RWPE2 (cell line): ENCODE measurements at regions not wholly inside any gene's neighbourhood (a gene's known extent, or its start where the extent isn't known, plus 50 kb on each side); places are given as distances from the start of the nearest gene placed in this dataset.
"Not testable (repeated sequence)": the region's sequence is repeated elsewhere in the genome, so short reads cannot be mapped to it uniquely, and the experiment has no call there.

Source experiments
- ATAC-seq: fragments of 200-7000 bp; cut with Tn5 transposase; 3 replicates; pipeline ENCODE4 v1.9.1; 2021; ENCODE audit warnings: low read depth
- DNase-seq: peaks from one replicate; pipeline ENCODE4 v3.0.0-alpha.2; 2020; ENCODE audit warnings: low spot score
- H3K27ac ChIP-seq: fragments of 450-650 bp; 2 replicates; pipeline ENCODE4 v1.5.1; 2017; ENCODE audit warnings: mild to moderate bottlenecking; ENCODE audit not compliant: poor library complexity, severe bottlenecking
- H3K27me3 ChIP-seq: fragments of 250-450 bp; sonication (Bioruptor Pico); 2 replicates; pipeline ENCODE4 v1.5.1; 2021; ENCODE audit warnings: mild to moderate bottlenecking, moderate library complexity; ENCODE audit not compliant: insufficient read depth, poor library complexity, severe bottlenecking
- H3K36me3 ChIP-seq: fragments of 250-450 bp; sonication (Bioruptor Pico); 2 replicates; pipeline ENCODE4 v1.5.1; 2020; ENCODE audit warnings: low read depth, mild to moderate bottlenecking, moderate library complexity
- H3K4me1 ChIP-seq: fragments of 250-450 bp; sonication (Bioruptor Pico); 2 replicates; pipeline ENCODE4 v1.5.1; 2021; ENCODE audit warnings: mild to moderate bottlenecking, moderate library complexity; ENCODE audit not compliant: insufficient read depth, poor library complexity, severe bottlenecking
- H3K4me3 ChIP-seq: fragments of 250-450 bp; sonication (Bioruptor Pico); 2 replicates; pipeline ENCODE4 v1.5.1; 2021; ENCODE audit warnings: mild to moderate bottlenecking, moderate library complexity; ENCODE audit not compliant: severe bottlenecking
- H3K9me3 ChIP-seq: fragments of 250-450 bp; sonication (Bioruptor Pico); 2 replicates; pipeline ENCODE4 v1.5.1; 2021; ENCODE audit warnings: mild to moderate bottlenecking, moderate library complexity; ENCODE audit not compliant: severe bottlenecking
- CTCF ChIP-seq: fragments of 450-650 bp; IDR thresholded peaks from one replicate; pipeline ENCODE4 v1.5.1; 2017; ENCODE audit warnings: mild to moderate bottlenecking, moderate library complexity; ENCODE audit not compliant: poor library complexity, severe bottlenecking

GRCh38 chr2:142426064-142426463, 295.2 kb upstream of the LRP1B start:
- no peak overlapping the region for H3K27ac ChIP-seq
- no peaks in the 10 kb centered on the region for H3K27me3 ChIP-seq
- TF ChIP-seq CTCF: no peak
- H3K4me1 ChIP-seq: no peaks in the 10 kb centered on the region
- no peaks in the 10 kb centered on the region for H3K9me3 ChIP-seq
- ATAC-seq (no peak), DNase-seq (no peak)
- no peak overlapping the region for H3K4me3 ChIP-seq
- H3K36me3 ChIP-seq: no peaks in the 10 kb centered on the region

DNA sequence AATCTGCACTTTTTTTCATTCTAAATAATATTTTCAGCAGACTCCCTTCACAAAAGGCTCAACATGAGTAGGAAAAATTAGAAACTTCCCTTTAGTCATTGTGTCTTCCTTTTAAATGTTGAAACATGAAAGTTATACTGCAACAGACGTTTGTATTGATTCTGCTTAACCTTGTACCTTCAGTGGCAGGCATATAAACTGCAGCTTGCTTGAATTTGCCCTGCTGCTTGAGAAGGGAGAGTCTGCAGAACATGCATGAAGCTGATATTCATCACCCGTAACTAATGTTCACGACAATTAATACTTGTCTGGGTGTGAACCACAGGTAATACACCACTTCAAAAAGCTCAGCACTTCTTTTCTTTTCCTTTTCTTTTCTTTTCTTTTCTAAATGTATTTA, 294.7 kb upstream of the LRP1B start:
- no peaks in the 10 kb centered on the region for H3K4me1 ChIP-seq
- TF ChIP-seq CTCF: no peak
- no peaks in the 10 kb centered on the region for H3K9me3 ChIP-seq
- no peak for ATAC-seq
- H3K4me3 ChIP-seq: no peak overlapping the region
- no peaks in the 10 kb centered on the region for H3K27me3 ChIP-seq
- no peaks in the 10 kb centered on the region for H3K36me3 ChIP-seq
- H3K27ac ChIP-seq: no peak overlapping the region
- no peak for DNase-seq

DNA sequence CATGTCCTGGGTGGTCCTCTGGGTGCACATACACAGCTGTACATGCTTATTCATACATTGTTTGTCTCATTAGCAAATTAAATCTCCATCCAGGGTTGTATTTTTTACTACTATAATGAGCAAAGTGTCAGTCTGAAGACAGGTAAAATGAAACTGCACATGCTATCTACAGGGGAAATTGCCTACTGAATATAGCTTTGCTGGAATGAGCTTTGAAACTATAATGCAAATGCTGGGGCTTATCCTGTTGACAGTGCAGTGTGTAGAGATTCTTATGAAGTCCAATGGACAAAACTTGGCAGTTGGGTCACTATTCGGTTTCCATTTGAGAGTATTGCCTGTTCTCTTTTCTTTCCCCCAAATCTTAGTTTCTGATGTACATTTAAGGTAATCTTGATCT, 292.8 kb upstream of the LRP1B start:
- DNase-seq (no peak), ATAC-seq (no peak)
- no peaks in the 10 kb centered on the region for H3K4me1 ChIP-seq
- no peaks in the 10 kb centered on the region for H3K9me3 ChIP-seq
- no peaks in the 10 kb centered on the region for H3K27me3 ChIP-seq
- H3K36me3 ChIP-seq: no peaks in the 10 kb centered on the region
- TF ChIP-seq CTCF: no peak
- H3K27ac ChIP-seq: no peak overlapping the region
- no peak overlapping the region for H3K4me3 ChIP-seq

DNA sequence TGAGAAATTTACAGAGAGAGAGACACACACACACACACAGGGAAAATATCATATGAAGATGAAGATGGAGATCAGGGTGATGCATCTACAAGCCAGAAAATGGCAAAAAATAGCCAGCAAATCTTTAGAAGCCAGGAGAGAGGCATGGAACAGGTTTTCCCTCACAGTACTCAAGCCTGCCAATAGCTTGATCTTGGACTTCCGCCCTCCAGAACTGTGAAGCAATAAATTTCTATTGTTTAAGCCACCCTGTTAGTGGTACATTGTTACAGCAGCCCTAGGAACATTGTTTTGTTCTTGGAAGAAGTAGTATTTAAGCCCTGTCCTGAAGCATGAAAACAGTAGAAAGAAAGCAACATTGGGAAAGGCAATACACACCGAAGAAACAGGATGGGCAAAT, 292.0 kb upstream of the LRP1B start:
- no peaks in the 10 kb centered on the region for H3K4me1 ChIP-seq
- no peaks in the 10 kb centered on the region for H3K9me3 ChIP-seq
- H3K27ac ChIP-seq: no peak overlapping the region
- no peak for TF ChIP-seq CTCF
- ATAC-seq (no peak), DNase-seq (no peak)
- H3K4me3 ChIP-seq: no peak overlapping the region
- no peaks in the 10 kb centered on the region for H3K36me3 ChIP-seq
- no peaks in the 10 kb centered on the region for H3K27me3 ChIP-seq

GRCh38 chr2:142422041-142422440, 291.2 kb upstream of the LRP1B start:
- DNase-seq: no peak
- Histone ChIP-seq H3K9me3 (no peaks in the 10 kb centered on the region), H3K4me3 (no peak overlapping the region), H3K27me3 (no peaks in the 10 kb centered on the region), H3K27ac (no peak overlapping the region), H3K4me1 (no peaks in the 10 kb centered on the region), H3K36me3 (no peaks in the 10 kb centered on the region)
- no peak for TF ChIP-seq CTCF
- ATAC-seq: no peak

DNA sequence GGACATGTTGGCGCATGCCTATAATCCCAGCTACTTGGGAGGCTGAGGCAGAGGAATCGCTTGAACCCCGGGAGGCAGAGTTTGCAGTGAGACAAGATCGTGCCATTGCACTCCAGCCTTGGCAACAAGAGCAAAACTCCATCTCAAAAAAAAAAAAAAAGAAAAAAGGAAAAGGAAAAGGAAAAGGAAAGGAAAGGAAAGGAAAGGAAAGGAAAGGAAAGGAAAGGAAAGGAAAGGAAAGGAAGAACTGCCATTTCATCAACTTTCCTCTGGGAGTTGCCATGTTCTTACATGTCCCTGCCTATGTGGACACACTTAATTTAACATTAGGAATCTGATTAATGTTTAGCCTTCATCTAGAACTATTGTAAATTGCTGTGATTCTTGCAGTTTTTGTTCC, 287.9 kb upstream of the LRP1B start:
- not testable (repeated sequence) for H3K27me3 ChIP-seq, H3K4me1 ChIP-seq, H3K36me3 ChIP-seq, H3K27ac ChIP-seq, H3K9me3 ChIP-seq, H3K4me3 ChIP-seq, DNase-seq, ATAC-seq
